ENCODE measurements at regions not wholly inside any gene's neighbourhood (a gene's known extent, or its start where the extent isn't known, plus 50 kb on each side); places are given as distances from the start of the nearest gene placed in this dataset.

GRCh38 chr12:72747111-72747849 lies 475.1 kb downstream of the TRHDE start:
- TF ChIP-seq YY1 (IDR thresholded peaks at IDR 0.05; ENCODE audit: low read depth) (no peak), CREB1 (IDR thresholded peaks at IDR 0.05; ENCODE audit: low read depth) (no peak), FOXM1 (IDR thresholded peaks at IDR 0.05; ENCODE audit: borderline replicate concordance, low read depth) (no peak), ZBTB7A (IDR thresholded peaks at IDR 0.05; ENCODE audit: low read depth) (no peak), EGR1 (IDR thresholded peaks at IDR 0.05) (no peak), USF1 (IDR thresholded peaks at IDR 0.05) (no peak), TCF12 (IDR thresholded peaks at IDR 0.05; ENCODE audit: low read depth) (no peak), TEAD4 (IDR thresholded peaks at IDR 0.05) (no peak), EP300 (IDR thresholded peaks at IDR 0.05; ENCODE audit: borderline replicate concordance) (no peak), TAF1 (IDR thresholded peaks at IDR 0.05; ENCODE audit: low read depth) (no peak)

GRCh38 chr12:72748971-72749370 lies 476.8 kb downstream of the TRHDE start:
- TF ChIP-seq EGR1 (IDR thresholded peaks at IDR 0.05) (no peak), ZBTB7A (IDR thresholded peaks at IDR 0.05; ENCODE audit: low read depth) (no peak), CREB1 (IDR thresholded peaks at IDR 0.05; ENCODE audit: low read depth) (no peak), REST (IDR thresholded peaks at IDR 0.05; ENCODE audit: low read depth) (no peak), RAD21 (IDR thresholded peaks at IDR 0.05; ENCODE audit: low read depth) (no peak), TEAD4 (IDR thresholded peaks at IDR 0.05) (no peak), USF1 (IDR thresholded peaks at IDR 0.05) (no peak), TCF12 (IDR thresholded peaks at IDR 0.05; ENCODE audit: low read depth) (no peak), YY1 (IDR thresholded peaks at IDR 0.05; ENCODE audit: low read depth) (no peak), MAX (IDR thresholded peaks at IDR 0.05) (no peak), NFIC (IDR thresholded peaks at IDR 0.05) (no peak), CEBPB (IDR thresholded peaks at IDR 0.05) (no peak), FOXM1 (IDR thresholded peaks at IDR 0.05; ENCODE audit: borderline replicate concordance, low read depth) (no peak), TAF1 (IDR thresholded peaks at IDR 0.05; ENCODE audit: low read depth) (no peak), EP300 (IDR thresholded peaks at IDR 0.05; ENCODE audit: borderline replicate concordance) (no peak)

- TF ChIP-seq FOXM1 (IDR thresholded peaks at IDR 0.05; ENCODE audit: borderline replicate concordance, low read depth): no peak
- no peak for TF ChIP-seq NFIC (IDR thresholded peaks at IDR 0.05)
- no peak for TF ChIP-seq ZBTB7A (IDR thresholded peaks at IDR 0.05; ENCODE audit: low read depth)
- no peak for TF ChIP-seq RAD21 (IDR thresholded peaks at IDR 0.05; ENCODE audit: low read depth)
- no peak for TF ChIP-seq REST (IDR thresholded peaks at IDR 0.05; ENCODE audit: low read depth)
- no peak for TF ChIP-seq YY1 (IDR thresholded peaks at IDR 0.05; ENCODE audit: low read depth)
- TF ChIP-seq CEBPB (IDR thresholded peaks at IDR 0.05): no peak
- TF ChIP-seq CREB1 (IDR thresholded peaks at IDR 0.05; ENCODE audit: low read depth): no peak
- TF ChIP-seq TEAD4 (IDR thresholded peaks at IDR 0.05): no peak
- no peak for TF ChIP-seq TAF1 (IDR thresholded peaks at IDR 0.05; ENCODE audit: low read depth)
- no peak for TF ChIP-seq EP300 (IDR thresholded peaks at IDR 0.05; ENCODE audit: borderline replicate concordance)
- TF ChIP-seq TCF12 (IDR thresholded peaks at IDR 0.05; ENCODE audit: low read depth): no peak
- TF ChIP-seq MAX (IDR thresholded peaks at IDR 0.05): no peak
- no peak for TF ChIP-seq USF1 (IDR thresholded peaks at IDR 0.05)
- TF ChIP-seq EGR1 (IDR thresholded peaks at IDR 0.05): no peak
Observed at GRCh38 chr12:72753571-72753970, 481.4 kb downstream of the TRHDE start.

GRCh38 chr12:72766517-72766916 lies 494.3 kb downstream of the TRHDE start:
- TF ChIP-seq EGR1 (IDR thresholded peaks at IDR 0.05) (no peak), ZBTB7A (IDR thresholded peaks at IDR 0.05; ENCODE audit: low read depth) (no peak), TEAD4 (IDR thresholded peaks at IDR 0.05) (no peak), NFIC (IDR thresholded peaks at IDR 0.05) (no peak), REST (IDR thresholded peaks at IDR 0.05; ENCODE audit: low read depth) (no peak), MAX (IDR thresholded peaks at IDR 0.05) (no peak), CREB1 (IDR thresholded peaks at IDR 0.05; ENCODE audit: low read depth) (no peak), USF1 (IDR thresholded peaks at IDR 0.05) (no peak), TCF12 (IDR thresholded peaks at IDR 0.05; ENCODE audit: low read depth) (no peak), EP300 (IDR thresholded peaks at IDR 0.05; ENCODE audit: borderline replicate concordance) (no peak), CEBPB (IDR thresholded peaks at IDR 0.05) (no peak), YY1 (IDR thresholded peaks at IDR 0.05; ENCODE audit: low read depth) (no peak), TAF1 (IDR thresholded peaks at IDR 0.05; ENCODE audit: low read depth) (no peak), FOXM1 (IDR thresholded peaks at IDR 0.05; ENCODE audit: borderline replicate concordance, low read depth) (no peak), RAD21 (IDR thresholded peaks at IDR 0.05; ENCODE audit: low read depth) (no peak)

All from Ishikawa (cell line).